Astrocyte (in vitro differentiated cells and primary cell): ENCODE measurements at regions not wholly inside any gene's neighbourhood (a gene's known extent, or its start where the extent isn't known, plus 50 kb on each side); places are given as distances from the start of the nearest gene placed in this dataset.

ENCODE experiments used
- EZH2 ChIP-seq: IDR thresholded peaks from 2 replicates; pipeline ENCODE4 v1.6.1; 2012; ENCODE audit warnings: mild to moderate bottlenecking, low read length, inconsistent platforms; ENCODE audit not compliant: insufficient read depth
- TF ChIP-seq, protein P1 (sequence below): IDR thresholded peaks from 2 replicates; pipeline ENCODE4 v1.5.1; 2011; ENCODE audit warnings: low read depth, mild to moderate bottlenecking, inconsistent platforms, low read length, moderate library complexity; ENCODE audit not compliant: insufficient read depth

DNA sequence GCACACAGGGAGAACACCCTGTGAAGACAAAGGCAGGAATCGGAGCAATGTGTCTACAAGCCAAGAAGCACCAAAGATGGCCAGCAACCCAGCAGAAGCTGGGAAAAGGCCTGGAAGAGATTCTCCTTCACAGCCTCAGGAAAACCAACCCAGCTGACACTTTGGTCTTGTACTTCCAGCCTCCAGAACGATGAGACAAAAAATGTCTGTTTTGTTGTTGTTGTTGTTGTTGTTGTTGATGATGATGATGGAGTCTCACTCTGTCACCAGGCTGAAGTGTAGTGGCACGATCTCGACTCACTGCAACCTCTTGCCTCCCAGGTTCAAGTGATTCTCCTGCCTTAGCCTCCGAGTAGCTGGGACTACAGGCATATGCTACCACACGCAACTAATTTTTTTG, 157.3 kb downstream of the ETS2 start:
- TF ChIP-seq, protein P1, sequence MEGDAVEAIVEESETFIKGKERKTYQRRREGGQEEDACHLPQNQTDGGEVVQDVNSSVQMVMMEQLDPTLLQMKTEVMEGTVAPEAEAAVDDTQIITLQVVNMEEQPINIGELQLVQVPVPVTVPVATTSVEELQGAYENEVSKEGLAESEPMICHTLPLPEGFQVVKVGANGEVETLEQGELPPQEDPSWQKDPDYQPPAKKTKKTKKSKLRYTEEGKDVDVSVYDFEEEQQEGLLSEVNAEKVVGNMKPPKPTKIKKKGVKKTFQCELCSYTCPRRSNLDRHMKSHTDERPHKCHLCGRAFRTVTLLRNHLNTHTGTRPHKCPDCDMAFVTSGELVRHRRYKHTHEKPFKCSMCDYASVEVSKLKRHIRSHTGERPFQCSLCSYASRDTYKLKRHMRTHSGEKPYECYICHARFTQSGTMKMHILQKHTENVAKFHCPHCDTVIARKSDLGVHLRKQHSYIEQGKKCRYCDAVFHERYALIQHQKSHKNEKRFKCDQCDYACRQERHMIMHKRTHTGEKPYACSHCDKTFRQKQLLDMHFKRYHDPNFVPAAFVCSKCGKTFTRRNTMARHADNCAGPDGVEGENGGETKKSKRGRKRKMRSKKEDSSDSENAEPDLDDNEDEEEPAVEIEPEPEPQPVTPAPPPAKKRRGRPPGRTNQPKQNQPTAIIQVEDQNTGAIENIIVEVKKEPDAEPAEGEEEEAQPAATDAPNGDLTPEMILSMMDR = no peak
- no peak for TF ChIP-seq EZH2
